ENCODE measurements at regions not wholly inside any gene's neighbourhood (a gene's known extent, or its start where the extent isn't known, plus 50 kb on each side); places are given as distances from the start of the nearest gene placed in this dataset.

DNA sequence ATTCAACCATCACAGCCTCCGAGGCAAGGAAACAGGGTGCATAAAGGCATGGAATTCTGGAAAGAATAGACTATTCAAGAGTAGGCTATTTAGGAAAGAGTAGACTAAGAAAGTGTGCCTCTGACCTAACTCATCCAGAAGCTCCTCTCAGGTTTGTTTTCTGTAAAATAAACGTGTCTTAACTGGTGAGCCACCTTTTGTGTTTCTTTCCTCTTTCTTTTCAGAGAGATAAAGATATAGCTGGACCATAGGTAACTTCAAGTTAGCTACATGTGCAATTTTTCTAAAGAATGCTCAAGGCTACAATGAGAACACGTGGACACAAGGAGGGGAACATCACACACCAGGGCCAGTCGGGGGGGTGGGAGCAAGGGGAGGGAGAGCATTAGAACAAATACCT, 577.0 kb downstream of the TYW1 start:
- TF ChIP-seq, protein P1, sequence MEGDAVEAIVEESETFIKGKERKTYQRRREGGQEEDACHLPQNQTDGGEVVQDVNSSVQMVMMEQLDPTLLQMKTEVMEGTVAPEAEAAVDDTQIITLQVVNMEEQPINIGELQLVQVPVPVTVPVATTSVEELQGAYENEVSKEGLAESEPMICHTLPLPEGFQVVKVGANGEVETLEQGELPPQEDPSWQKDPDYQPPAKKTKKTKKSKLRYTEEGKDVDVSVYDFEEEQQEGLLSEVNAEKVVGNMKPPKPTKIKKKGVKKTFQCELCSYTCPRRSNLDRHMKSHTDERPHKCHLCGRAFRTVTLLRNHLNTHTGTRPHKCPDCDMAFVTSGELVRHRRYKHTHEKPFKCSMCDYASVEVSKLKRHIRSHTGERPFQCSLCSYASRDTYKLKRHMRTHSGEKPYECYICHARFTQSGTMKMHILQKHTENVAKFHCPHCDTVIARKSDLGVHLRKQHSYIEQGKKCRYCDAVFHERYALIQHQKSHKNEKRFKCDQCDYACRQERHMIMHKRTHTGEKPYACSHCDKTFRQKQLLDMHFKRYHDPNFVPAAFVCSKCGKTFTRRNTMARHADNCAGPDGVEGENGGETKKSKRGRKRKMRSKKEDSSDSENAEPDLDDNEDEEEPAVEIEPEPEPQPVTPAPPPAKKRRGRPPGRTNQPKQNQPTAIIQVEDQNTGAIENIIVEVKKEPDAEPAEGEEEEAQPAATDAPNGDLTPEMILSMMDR (IDR thresholded peaks at IDR 0.05; ENCODE audit: low read depth, low read length), result no peak
- no peak overlapping the region for H3K4me3 ChIP-seq (ENCODE audit: low read depth, low read length)

DNA sequence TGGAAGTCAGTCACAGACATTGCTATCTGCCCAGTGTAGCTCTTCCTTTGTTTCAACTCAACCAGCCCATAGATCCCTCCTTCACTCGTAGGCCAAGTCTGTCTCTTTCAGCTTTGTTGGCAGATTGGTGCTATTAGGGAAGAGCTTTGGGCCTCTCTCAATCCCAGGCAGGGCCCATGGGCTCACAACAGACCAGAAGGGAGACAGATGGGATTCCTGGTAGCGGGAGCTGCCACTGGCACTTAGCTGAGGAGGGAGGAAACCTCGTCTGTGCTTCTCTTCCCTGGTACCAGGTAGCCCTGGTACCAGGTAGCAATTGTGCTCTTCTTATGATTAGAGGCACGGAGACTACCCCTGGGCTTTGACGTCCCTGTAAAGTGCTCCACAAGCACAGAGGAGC, 592.0 kb downstream of the TYW1 start:
- TF ChIP-seq, protein P1 (IDR thresholded peaks at IDR 0.05; ENCODE audit: low read depth, low read length), result no peak
- H3K4me3 ChIP-seq (ENCODE audit: low read depth, low read length), result no peak overlapping the region

DNA sequence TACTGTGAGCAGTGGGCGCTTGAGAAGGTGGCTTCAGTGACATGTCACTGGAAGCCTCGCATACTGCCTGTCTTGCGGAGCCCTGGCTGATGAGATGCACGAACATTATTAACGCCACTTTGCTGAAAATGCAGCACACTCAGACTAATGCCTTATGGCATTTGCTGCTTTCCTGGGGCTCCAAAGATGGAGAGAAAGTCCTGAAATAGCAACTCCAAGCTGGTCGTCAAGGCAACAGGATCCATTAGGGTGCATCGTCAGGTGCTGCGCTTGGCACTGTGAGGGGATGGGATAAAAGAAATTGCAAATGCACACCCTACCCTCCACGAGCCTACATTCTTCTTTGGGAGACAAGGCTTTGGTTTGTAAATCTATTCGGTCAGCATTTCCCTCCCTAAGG, 592.5 kb downstream of the TYW1 start:
- TF ChIP-seq, protein P1 (IDR thresholded peaks at IDR 0.05; ENCODE audit: low read depth, low read length), result no peak
- no peak overlapping the region for H3K4me3 ChIP-seq (ENCODE audit: low read depth, low read length)

DNA sequence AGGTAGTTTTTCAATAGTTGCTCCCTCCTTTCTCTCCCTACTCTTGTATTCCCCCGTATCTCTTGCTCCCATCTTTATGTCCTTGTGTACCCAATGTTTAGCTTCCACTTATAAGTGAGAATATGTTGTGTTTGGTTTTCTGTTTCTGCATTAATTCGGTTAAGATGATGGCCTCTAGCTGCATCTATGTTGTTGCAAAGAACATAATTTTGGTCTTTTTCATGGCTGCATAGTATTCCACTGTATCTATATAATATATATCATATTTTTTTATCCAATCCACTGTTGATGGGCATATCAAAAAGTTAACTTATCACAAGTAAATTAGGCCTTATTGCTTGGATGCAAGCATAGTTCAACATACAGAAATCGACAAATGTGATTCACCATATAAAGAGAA, 594.0 kb downstream of the TYW1 start:
- no peak overlapping the region for H3K4me3 ChIP-seq (ENCODE audit: low read depth, low read length)
- TF ChIP-seq, protein P1 (IDR thresholded peaks at IDR 0.05; ENCODE audit: low read depth, low read length), result no peak

DNA sequence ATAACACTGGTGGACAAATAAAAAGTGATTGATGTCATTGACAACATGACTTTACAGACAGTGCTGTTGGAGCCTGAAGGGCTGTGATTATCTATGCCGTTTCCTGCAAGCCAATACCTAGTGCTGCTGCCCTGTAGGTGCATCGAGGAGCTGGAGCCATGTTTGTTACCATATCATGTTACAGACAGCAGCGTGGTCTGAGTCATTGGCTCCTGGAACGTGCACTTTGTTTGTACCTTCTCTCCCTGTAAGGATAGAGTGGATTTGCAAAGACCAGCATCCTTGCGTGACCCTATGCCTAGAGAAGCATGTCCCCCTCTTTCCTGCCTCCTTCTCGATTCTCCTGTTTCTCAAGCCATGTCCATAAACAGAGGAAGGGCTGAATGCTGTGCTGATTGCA, 597.2 kb downstream of the TYW1 start:
- TF ChIP-seq, protein P1 (IDR thresholded peaks at IDR 0.05; ENCODE audit: low read depth, low read length), result no peak
- no peak overlapping the region for H3K4me3 ChIP-seq (ENCODE audit: low read depth, low read length)

DNA sequence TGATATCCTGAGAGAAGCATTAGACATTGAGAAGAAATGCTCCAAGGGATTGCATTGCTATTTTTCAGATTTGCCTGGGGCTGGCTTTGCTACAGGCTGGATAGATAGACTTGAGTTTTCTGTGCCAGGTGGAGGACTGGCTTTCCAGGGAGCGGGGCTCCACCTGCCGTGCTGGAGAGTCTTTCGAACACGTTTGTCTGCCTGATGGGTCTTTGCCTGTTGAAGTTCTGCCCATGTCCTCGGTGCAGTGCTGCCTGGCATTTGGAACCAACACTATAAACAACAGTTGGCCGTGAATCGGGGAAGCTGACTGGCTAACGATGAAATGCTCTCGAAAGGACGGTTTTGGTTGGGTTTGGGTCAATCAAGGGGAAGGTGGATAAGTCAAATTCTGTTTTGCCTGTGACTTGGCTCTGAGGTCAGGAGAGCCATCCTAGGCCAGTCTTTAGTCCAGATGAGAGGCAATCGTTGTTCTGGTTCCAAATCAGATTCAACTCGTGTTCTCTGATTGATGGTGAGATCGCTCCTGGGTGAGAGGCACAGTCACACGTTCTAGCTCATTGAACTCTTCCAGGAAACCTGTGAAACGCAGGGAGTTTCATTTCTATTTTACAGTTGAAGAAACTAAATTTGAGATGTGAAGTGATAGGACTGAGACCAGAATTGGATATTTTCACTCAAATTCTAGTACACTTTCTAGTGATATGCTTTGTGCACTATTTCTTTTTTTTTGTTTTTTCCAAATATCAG, 599.0 kb downstream of the TYW1 start:
- no peak overlapping the region for H3K4me3 ChIP-seq (ENCODE audit: low read depth, low read length)
- TF ChIP-seq, protein P1 (IDR thresholded peaks at IDR 0.05; ENCODE audit: low read depth, low read length), result no peak

DNA sequence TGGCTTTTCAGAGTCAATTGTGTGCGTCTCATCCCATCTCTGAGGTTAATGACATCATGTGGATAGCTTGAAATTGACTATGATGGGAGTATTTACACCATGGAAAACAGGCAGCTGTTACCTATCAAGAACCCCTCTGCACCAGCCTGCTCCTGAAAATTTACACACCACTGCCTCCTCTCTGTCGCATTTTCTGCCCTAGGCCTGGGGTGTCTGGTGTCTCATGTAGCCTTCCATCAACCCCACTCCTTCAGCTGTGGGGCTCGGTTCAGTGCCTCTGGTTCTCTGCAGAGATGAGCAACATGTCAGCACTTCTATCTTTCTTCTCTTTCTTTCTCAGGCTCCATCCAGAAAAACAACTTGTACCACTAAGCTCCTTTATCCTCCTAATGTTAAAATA, 600.5 kb downstream of the TYW1 start:
- no peak overlapping the region for H3K4me3 ChIP-seq (ENCODE audit: low read depth, low read length)
- TF ChIP-seq, protein P1 (IDR thresholded peaks at IDR 0.05; ENCODE audit: low read depth, low read length), result no peak
